ENCODE measurements at regions not wholly inside any gene's neighbourhood (a gene's known extent, or its start where the extent isn't known, plus 50 kb on each side); places are given as distances from the start of the nearest gene placed in this dataset.

DNA sequence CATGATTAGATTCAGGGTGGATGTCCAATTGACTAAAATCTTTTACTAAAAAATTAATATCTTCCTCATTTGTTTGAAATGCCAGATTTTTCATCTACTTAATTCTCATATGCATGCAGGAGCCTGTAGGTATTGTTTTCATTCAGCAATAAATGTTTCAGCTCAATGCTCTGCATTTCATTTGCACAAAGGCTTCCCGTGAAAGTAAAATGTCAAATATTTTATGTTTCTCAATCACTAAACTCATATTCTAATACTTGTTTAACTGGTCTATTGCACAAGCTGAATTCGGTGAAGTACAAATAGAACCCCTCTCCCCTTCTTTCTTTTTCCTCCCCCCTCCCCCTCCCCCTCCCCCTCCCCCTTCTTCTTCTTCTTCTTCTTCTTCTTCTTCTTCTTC, 175.9 kb downstream of the MCHR2 start:
- TF ChIP-seq, protein P1, sequence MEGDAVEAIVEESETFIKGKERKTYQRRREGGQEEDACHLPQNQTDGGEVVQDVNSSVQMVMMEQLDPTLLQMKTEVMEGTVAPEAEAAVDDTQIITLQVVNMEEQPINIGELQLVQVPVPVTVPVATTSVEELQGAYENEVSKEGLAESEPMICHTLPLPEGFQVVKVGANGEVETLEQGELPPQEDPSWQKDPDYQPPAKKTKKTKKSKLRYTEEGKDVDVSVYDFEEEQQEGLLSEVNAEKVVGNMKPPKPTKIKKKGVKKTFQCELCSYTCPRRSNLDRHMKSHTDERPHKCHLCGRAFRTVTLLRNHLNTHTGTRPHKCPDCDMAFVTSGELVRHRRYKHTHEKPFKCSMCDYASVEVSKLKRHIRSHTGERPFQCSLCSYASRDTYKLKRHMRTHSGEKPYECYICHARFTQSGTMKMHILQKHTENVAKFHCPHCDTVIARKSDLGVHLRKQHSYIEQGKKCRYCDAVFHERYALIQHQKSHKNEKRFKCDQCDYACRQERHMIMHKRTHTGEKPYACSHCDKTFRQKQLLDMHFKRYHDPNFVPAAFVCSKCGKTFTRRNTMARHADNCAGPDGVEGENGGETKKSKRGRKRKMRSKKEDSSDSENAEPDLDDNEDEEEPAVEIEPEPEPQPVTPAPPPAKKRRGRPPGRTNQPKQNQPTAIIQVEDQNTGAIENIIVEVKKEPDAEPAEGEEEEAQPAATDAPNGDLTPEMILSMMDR (IDR thresholded peaks at IDR 0.05), result no peak
- TF ChIP-seq CREB1 (CRISPR knock-in tag; IDR thresholded peaks at IDR 0.05), result no peak
- TF ChIP-seq, protein P2, sequence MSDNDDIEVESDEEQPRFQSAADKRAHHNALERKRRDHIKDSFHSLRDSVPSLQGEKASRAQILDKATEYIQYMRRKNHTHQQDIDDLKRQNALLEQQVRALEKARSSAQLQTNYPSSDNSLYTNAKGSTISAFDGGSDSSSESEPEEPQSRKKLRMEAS (CRISPR knock-in tag; IDR thresholded peaks at IDR 0.05), result no peak
- TF ChIP-seq, protein P3, sequence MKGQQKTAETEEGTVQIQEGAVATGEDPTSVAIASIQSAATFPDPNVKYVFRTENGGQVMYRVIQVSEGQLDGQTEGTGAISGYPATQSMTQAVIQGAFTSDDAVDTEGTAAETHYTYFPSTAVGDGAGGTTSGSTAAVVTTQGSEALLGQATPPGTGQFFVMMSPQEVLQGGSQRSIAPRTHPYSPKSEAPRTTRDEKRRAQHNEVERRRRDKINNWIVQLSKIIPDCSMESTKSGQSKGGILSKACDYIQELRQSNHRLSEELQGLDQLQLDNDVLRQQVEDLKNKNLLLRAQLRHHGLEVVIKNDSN (CRISPR knock-in tag; IDR thresholded peaks at IDR 0.05), result no peak
- TF ChIP-seq NFYB (CRISPR knock-in tag; conservative IDR thresholded peaks at IDR 0.05; ENCODE audit: low read depth), result no peak
- TF ChIP-seq, protein P4, sequence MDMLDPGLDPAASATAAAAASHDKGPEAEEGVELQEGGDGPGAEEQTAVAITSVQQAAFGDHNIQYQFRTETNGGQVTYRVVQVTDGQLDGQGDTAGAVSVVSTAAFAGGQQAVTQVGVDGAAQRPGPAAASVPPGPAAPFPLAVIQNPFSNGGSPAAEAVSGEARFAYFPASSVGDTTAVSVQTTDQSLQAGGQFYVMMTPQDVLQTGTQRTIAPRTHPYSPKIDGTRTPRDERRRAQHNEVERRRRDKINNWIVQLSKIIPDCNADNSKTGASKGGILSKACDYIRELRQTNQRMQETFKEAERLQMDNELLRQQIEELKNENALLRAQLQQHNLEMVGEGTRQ (CRISPR knock-in tag; IDR thresholded peaks at IDR 0.05), result no peak
- TF ChIP-seq SP1 (CRISPR knock-in tag; conservative IDR thresholded peaks at IDR 0.05), result no peak
- TF ChIP-seq JUN (CRISPR knock-in tag; IDR thresholded peaks at IDR 0.05), result no peak
- no peak for TF ChIP-seq CBFB (CRISPR knock-in tag; IDR thresholded peaks at IDR 0.05; ENCODE audit: low read depth)
- no peak for TF ChIP-seq NR3C1 (CRISPR knock-in tag; conservative IDR thresholded peaks at IDR 0.05; ENCODE audit: low read depth)
- TF ChIP-seq, protein P5, sequence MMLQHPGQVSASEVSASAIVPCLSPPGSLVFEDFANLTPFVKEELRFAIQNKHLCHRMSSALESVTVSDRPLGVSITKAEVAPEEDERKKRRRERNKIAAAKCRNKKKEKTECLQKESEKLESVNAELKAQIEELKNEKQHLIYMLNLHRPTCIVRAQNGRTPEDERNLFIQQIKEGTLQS (CRISPR knock-in tag; conservative IDR thresholded peaks at IDR 0.05), result no peak
- TF ChIP-seq ZNF232 (CRISPR knock-in tag; IDR thresholded peaks at IDR 0.05), result no peak
- no peak for TF ChIP-seq ZNF317 (CRISPR knock-in tag; IDR thresholded peaks at IDR 0.05; ENCODE audit: borderline replicate concordance, low read depth)
- TF ChIP-seq ESRRA (CRISPR knock-in tag; IDR thresholded peaks at IDR 0.05; ENCODE audit: borderline replicate concordance), result no peak
